ENCODE measurements at regions not wholly inside any gene's neighbourhood (a gene's known extent, or its start where the extent isn't known, plus 50 kb on each side); places are given as distances from the start of the nearest gene placed in this dataset.

GRCh38 chr11:45036733-45037132, 86.0 kb upstream of the TP53I11 start:
- Histone ChIP-seq H3K4me1 (no peaks in the 10 kb centered on the region), H3K27ac (replicated peaks) (no peak overlapping the region), H3K9me3 (replicated peaks) (peaks cover 18% of the 10 kb centered on the region), H3K36me3 (no peaks in the 10 kb centered on the region), H3K27me3 (ENCODE audit: low read depth) (no peaks in the 10 kb centered on the region), H3K4me3 (no peak overlapping the region)
- DNase-seq, result no peak
- no peak for TF ChIP-seq CTCF (IDR thresholded peaks at IDR 0.05; ENCODE audit: borderline replicate concordance)
- intact Hi-C loops (cut with micrococcal nuclease), result no loop called here

GRCh38 chr11:45037434-45038005, 86.8 kb upstream of the TP53I11 start:
- no peak for DNase-seq
- no peaks in the 10 kb centered on the region for H3K27me3 ChIP-seq (ENCODE audit: low read depth)
- intact Hi-C loops (cut with micrococcal nuclease), result no loop called here
- H3K36me3 ChIP-seq, result no peaks in the 10 kb centered on the region
- H3K4me3 ChIP-seq, result no peak overlapping the region
- TF ChIP-seq CTCF (IDR thresholded peaks at IDR 0.05; ENCODE audit: borderline replicate concordance), result no peak
- H3K9me3 ChIP-seq (replicated peaks), result peaks cover 18% of the 10 kb centered on the region
- no peaks in the 10 kb centered on the region for H3K4me1 ChIP-seq
- no peak overlapping the region for H3K27ac ChIP-seq (replicated peaks)

- Histone ChIP-seq H3K4me1 (no peaks in the 10 kb centered on the region), H3K9me3 (replicated peaks) (peaks cover 18% of the 10 kb centered on the region), H3K27me3 (ENCODE audit: low read depth) (no peaks in the 10 kb centered on the region), H3K36me3 (no peaks in the 10 kb centered on the region), H3K4me3 (no peak overlapping the region), H3K27ac (replicated peaks) (no peak overlapping the region)
- intact Hi-C loops (cut with micrococcal nuclease), result no loop called here
- DNase-seq, result no peak
- TF ChIP-seq CTCF (IDR thresholded peaks at IDR 0.05; ENCODE audit: borderline replicate concordance), result no peak
These were observed 88.2 kb upstream of the TP53I11 start for GRCh38 chr11:45038923-45039322.

- no peak for DNase-seq
- H3K36me3 ChIP-seq, result no peaks in the 10 kb centered on the region
- no peaks in the 10 kb centered on the region for H3K27me3 ChIP-seq (ENCODE audit: low read depth)
- no peak overlapping the region for H3K4me3 ChIP-seq
- H3K9me3 ChIP-seq (replicated peaks), result peaks cover 18% of the 10 kb centered on the region
- peaks cover 23% of the 10 kb centered on the region for H3K4me1 ChIP-seq
- H3K27ac ChIP-seq (replicated peaks), result no peak overlapping the region
- intact Hi-C loops (cut with micrococcal nuclease), result no loop called here
- TF ChIP-seq CTCF (IDR thresholded peaks at IDR 0.05; ENCODE audit: borderline replicate concordance), result no peak
These were observed 90.9 kb upstream of the TP53I11 start for GRCh38 chr11:45041596-45041995.

GRCh38 chr11:45042560-45042959, 91.9 kb upstream of the TP53I11 start:
- H3K9me3 ChIP-seq (replicated peaks), result peaks cover 18% of the 10 kb centered on the region
- peaks cover 33% of the 10 kb centered on the region for H3K4me1 ChIP-seq
- no peaks in the 10 kb centered on the region for H3K36me3 ChIP-seq
- H3K27ac ChIP-seq (replicated peaks), result no peak overlapping the region
- no peak for DNase-seq
- H3K27me3 ChIP-seq (ENCODE audit: low read depth), result no peaks in the 10 kb centered on the region
- intact Hi-C loops (cut with micrococcal nuclease), result no loop called here
- no peak for TF ChIP-seq CTCF (IDR thresholded peaks at IDR 0.05; ENCODE audit: borderline replicate concordance)
- no peak overlapping the region for H3K4me3 ChIP-seq

All from left ventricle myocardium inferior (tissue), 1 donor.